Esophagus muscularis mucosa (tissue), 4 donors: ENCODE measurements at regions not wholly inside any gene's neighbourhood (a gene's known extent, or its start where the extent isn't known, plus 50 kb on each side); places are given as distances from the start of the nearest gene placed in this dataset.

ENCODE experiments used
- DNase-seq: peaks from one replicate; pipeline ENCODE4 v3.0.0-alpha.2; 2017; ENCODE audit errors: extremely low spot score
- H3K27ac ChIP-seq, 4 donors: fragments of 200-600 bp; sonication (generic); replicated peaks in 1 of 4; 1 replicate in 3 of 4; 2 replicates in 1 of 4; pipeline ENCODE4 v1.5.1; 2016 to 2019; ENCODE audit warnings: mild to moderate bottlenecking in 1 of 4
- H3K27me3 ChIP-seq, 4 donors: fragments of 200-600 bp; sonication (generic); one replicate each; pipeline versions ENCODE4 v1.5.1 to v1.6.0; 2016 to 2019
- H3K36me3 ChIP-seq, 4 donors: fragments of 200-600 bp; sonication (generic); one replicate each; pipeline ENCODE4 v1.5.1; 2016 to 2019
- H3K4me1 ChIP-seq, 4 donors: fragments of 200-600 bp; sonication (generic); one replicate each; pipeline ENCODE4 v1.5.1; 2016 to 2019
- H3K4me3 ChIP-seq, 4 donors: fragments of 200-600 bp; sonication (generic); 1 replicate in 2 of 4; 2 replicates in 2 of 4; pipeline ENCODE4 v1.5.1; 2016 to 2019; ENCODE audit warnings: mild to moderate bottlenecking in 4 of 4, moderate library complexity in 1 of 4
- H3K9me3 ChIP-seq, 4 donors: fragments of 200-600 bp; sonication (generic); 1 replicate in 3 of 4; 2 replicates in 1 of 4; pipeline ENCODE4 v1.5.1; 2016 to 2019
- CTCF ChIP-seq, 3 experiments: fragments of 200-600 bp in 2 of 3; fragments of 450-650 bp in 1 of 3; sonication (generic) in 2 of 3; IDR thresholded peaks; one replicate each; pipeline ENCODE4 v1.5.1; 2017 to 2019; ENCODE audit warnings: antibody characterized with exemption in 3 of 3, mild to moderate bottlenecking in 2 of 3, moderate library complexity in 1 of 3
- EP300 ChIP-seq: sonication (generic); formaldehyde crosslinking; IDR thresholded peaks from one replicate; pipeline ENCODE4 v1.6.1; 2017; ENCODE audit warnings: antibody characterized with exemption
- POLR2A ChIP-seq: fragments of 450-650 bp; IDR thresholded peaks from one replicate; pipeline ENCODE4 v1.6.1; 2017; ENCODE audit warnings: antibody characterized with exemption, moderate library complexity, mild to moderate bottlenecking, low read depth
- POLR2AphosphoS5 ChIP-seq, 2 donors: sonication (generic); formaldehyde crosslinking; IDR thresholded peaks; one replicate each; pipeline ENCODE4 v1.6.1; 2017; ENCODE audit warnings: antibody characterized with exemption in 2 of 2
- WGBS: methylation state at CpG from one replicate; pipeline ENCODE4 v1.1.5; 2018; 5-methylcytosine and 5-hydroxymethylcytosine counted together
- intact Hi-C: fragments of 100-400 bp; cut with DNase I; formaldehyde crosslinking; loops from one replicate; pipeline ENCODE4 v1.15.1; 2023

GRCh38 chr10:58041901-58042300 is 225.8 kb downstream of the IPMK start:
- Histone ChIP-seq H3K36me3 (no peaks in the 10 kb centered on the region), H3K27ac (no peak overlapping the region), H3K4me3 (no peak overlapping the region), H3K27me3 (no peaks in the 10 kb centered on the region), H3K4me1 (no peaks in the 10 kb centered on the region), H3K9me3 (peaks cover 0 to 4% (median 0%) of the 10 kb centered on the region in 4 donors)
- intact Hi-C loops = no loop called here
- no peak for DNase-seq
- TF ChIP-seq EP300 (no peak), CTCF (IDR thresholded peaks at IDR 0.05) (no peak), POLR2AphosphoS5 (IDR thresholded peaks at IDR 0.05) (no peak), POLR2A (no peak)

GRCh38 chr10:58030208-58030607 is 237.5 kb downstream of the IPMK start:
- Histone ChIP-seq H3K9me3 (no peaks in the 10 kb centered on the region), H3K27ac (no peak overlapping the region), H3K4me1 (no peaks in the 10 kb centered on the region), H3K4me3 (no peak overlapping the region), H3K27me3 (no peaks in the 10 kb centered on the region), H3K36me3 (no peaks in the 10 kb centered on the region)
- intact Hi-C loops = no loop called here
- TF ChIP-seq CTCF (IDR thresholded peaks at IDR 0.05) = no peak
- no peak for TF ChIP-seq POLR2AphosphoS5 (IDR thresholded peaks at IDR 0.05)
- no peak for TF ChIP-seq EP300
- TF ChIP-seq POLR2A = no peak
- WGBS = 78% methylated on average over 4 of the region's 4 CpGs
- no peak for DNase-seq

GRCh38 chr10:58028597-58029366 is 238.9 kb downstream of the IPMK start:
- Histone ChIP-seq H3K4me1 (no peaks in the 10 kb centered on the region), H3K36me3 (no peaks in the 10 kb centered on the region), H3K27ac (no peak overlapping the region), H3K27me3 (no peaks in the 10 kb centered on the region), H3K4me3 (no peak overlapping the region), H3K9me3 (no peaks in the 10 kb centered on the region)
- intact Hi-C loops = no loop called here
- TF ChIP-seq CTCF (IDR thresholded peaks at IDR 0.05) = no peak
- no peak for TF ChIP-seq EP300
- no peak for TF ChIP-seq POLR2AphosphoS5 (IDR thresholded peaks at IDR 0.05)
- no peak for TF ChIP-seq POLR2A
- DNase-seq = no peak

- TF ChIP-seq CTCF (IDR thresholded peaks at IDR 0.05) (no peak), EP300 (no peak), POLR2A (no peak), POLR2AphosphoS5 (IDR thresholded peaks at IDR 0.05) (no peak)
- no peaks in the 10 kb centered on the region for H3K9me3 ChIP-seq
- no peak for DNase-seq
- WGBS = 58% methylated on average over 1 of the region's 1 CpG
- no peak overlapping the region for H3K4me3 ChIP-seq
- intact Hi-C loops = no loop called here
- no peaks in the 10 kb centered on the region for H3K4me1 ChIP-seq
- no peak overlapping the region for H3K27ac ChIP-seq
- H3K36me3 ChIP-seq = no peaks in the 10 kb centered on the region
- H3K27me3 ChIP-seq = no peaks in the 10 kb centered on the region
Measured at GRCh38 chr10:58027426-58027825, 240.3 kb downstream of the IPMK start.

- no peaks in the 10 kb centered on the region for H3K9me3 ChIP-seq
- H3K4me3 ChIP-seq = no peak overlapping the region
- H3K4me1 ChIP-seq = no peaks in the 10 kb centered on the region
- no peaks in the 10 kb centered on the region for H3K27me3 ChIP-seq
- H3K36me3 ChIP-seq = no peaks in the 10 kb centered on the region
- intact Hi-C loops = no loop called here
- no peak for DNase-seq
- TF ChIP-seq CTCF (IDR thresholded peaks at IDR 0.05) (no peak), POLR2A (no peak), EP300 (no peak), POLR2AphosphoS5 (IDR thresholded peaks at IDR 0.05) (no peak)
- 79% methylated on average over 3 of the region's 3 CpGs for WGBS
- H3K27ac ChIP-seq = no peak overlapping the region
Measured at GRCh38 chr10:58026036-58026435, 241.7 kb downstream of the IPMK start.
